ENCODE measurements at regions not wholly inside any gene's neighbourhood (a gene's known extent, or its start where the extent isn't known, plus 50 kb on each side); places are given as distances from the start of the nearest gene placed in this dataset.

GRCh38 chr1:79714664-79715063 lies 708.1 kb upstream of the ADGRL4 start:
- DNase-seq (ENCODE audit: low spot score): no peak
- Histone ChIP-seq H3K4me3 (ENCODE audit: low read depth, low read length, poor library complexity, severe bottlenecking) (no peak overlapping the region), H3K4me1 (ENCODE audit: insufficient read depth, low read length, poor library complexity, severe bottlenecking) (no peaks in the 10 kb centered on the region), H3K36me3 (ENCODE audit: insufficient read depth, low read length, poor library complexity, severe bottlenecking) (no peaks in the 10 kb centered on the region), H3K27me3 (replicated peaks; ENCODE audit: insufficient read depth, low read depth, low read length, poor library complexity) (no peaks in the 10 kb centered on the region), H3K9me3 (ENCODE audit: low read depth, low read length, poor library complexity, severe bottlenecking) (no peaks in the 10 kb centered on the region), H3K27ac (ENCODE audit: low read depth, low read length, poor library complexity, severe bottlenecking) (no peak overlapping the region)
- TF ChIP-seq CTCF (conservative IDR thresholded peaks at IDR 0.05; ENCODE audit: low read depth, low read length): no peak
- TF ChIP-seq EZH2 (IDR thresholded peaks at IDR 0.05; ENCODE audit: borderline replicate concordance, low read depth, low read length, poor library complexity, severe bottlenecking): no peak
- ChIA-PET CTCF (no interaction called here), POLR2A (ENCODE audit: low non-redundant PET) (no interaction called here)
- BruUV-seq (replicated peaks): no TSS peak
- intact Hi-C loops (cut with micrococcal nuclease; ENCODE audit: unreplicated experiment): no loop called here

GRCh38 chr1:79711001-79711431 lies 704.5 kb upstream of the ADGRL4 start:
- BruUV-seq (replicated peaks): no TSS peak
- ChIA-PET POLR2A (ENCODE audit: low non-redundant PET) (no interaction called here), CTCF (no interaction called here)
- H3K4me1 ChIP-seq (ENCODE audit: insufficient read depth, low read length, poor library complexity, severe bottlenecking): no peaks in the 10 kb centered on the region
- no peaks in the 10 kb centered on the region for H3K36me3 ChIP-seq (ENCODE audit: insufficient read depth, low read length, poor library complexity, severe bottlenecking)
- H3K4me3 ChIP-seq (ENCODE audit: low read depth, low read length, poor library complexity, severe bottlenecking): no peak overlapping the region
- no peak for DNase-seq (ENCODE audit: low spot score)
- no peak overlapping the region for H3K27ac ChIP-seq (ENCODE audit: low read depth, low read length, poor library complexity, severe bottlenecking)
- no peak for TF ChIP-seq EZH2 (IDR thresholded peaks at IDR 0.05; ENCODE audit: borderline replicate concordance, low read depth, low read length, poor library complexity, severe bottlenecking)
- no peak for TF ChIP-seq CTCF (conservative IDR thresholded peaks at IDR 0.05; ENCODE audit: low read depth, low read length)
- intact Hi-C loops (cut with micrococcal nuclease; ENCODE audit: unreplicated experiment): no loop called here
- H3K27me3 ChIP-seq (replicated peaks; ENCODE audit: insufficient read depth, low read depth, low read length, poor library complexity): no peaks in the 10 kb centered on the region
- no peaks in the 10 kb centered on the region for H3K9me3 ChIP-seq (ENCODE audit: low read depth, low read length, poor library complexity, severe bottlenecking)

- ChIA-PET CTCF (no interaction called here), POLR2A (ENCODE audit: low non-redundant PET) (no interaction called here)
- no peak for TF ChIP-seq CTCF (conservative IDR thresholded peaks at IDR 0.05; ENCODE audit: low read depth, low read length)
- no peak for TF ChIP-seq EZH2 (IDR thresholded peaks at IDR 0.05; ENCODE audit: borderline replicate concordance, low read depth, low read length, poor library complexity, severe bottlenecking)
- Histone ChIP-seq H3K36me3 (ENCODE audit: insufficient read depth, low read length, poor library complexity, severe bottlenecking) (no peaks in the 10 kb centered on the region), H3K4me1 (ENCODE audit: insufficient read depth, low read length, poor library complexity, severe bottlenecking) (no peaks in the 10 kb centered on the region), H3K27me3 (replicated peaks; ENCODE audit: insufficient read depth, low read depth, low read length, poor library complexity) (no peaks in the 10 kb centered on the region), H3K4me3 (ENCODE audit: low read depth, low read length, poor library complexity, severe bottlenecking) (no peak overlapping the region), H3K27ac (ENCODE audit: low read depth, low read length, poor library complexity, severe bottlenecking) (no peak overlapping the region), H3K9me3 (ENCODE audit: low read depth, low read length, poor library complexity, severe bottlenecking) (no peaks in the 10 kb centered on the region)
- BruUV-seq (replicated peaks): no TSS peak
- no peak for DNase-seq (ENCODE audit: low spot score)
- intact Hi-C loops (cut with micrococcal nuclease; ENCODE audit: unreplicated experiment): no loop called here
Measured at GRCh38 chr1:79708646-79709265, 702.2 kb upstream of the ADGRL4 start.

Data from A673 (cell line).